NCI-H2196 (cell line): ENCODE measurements at regions not wholly inside any gene's neighbourhood (a gene's known extent, or its start where the extent isn't known, plus 50 kb on each side); places are given as distances from the start of the nearest gene placed in this dataset.
"Not testable (repeated sequence)": the region's sequence is repeated elsewhere in the genome, so short reads cannot be mapped to it uniquely, and the experiment has no call there.

Experiments used
- DNase-seq: peaks from one replicate; lab custom pipeline; 2025; ENCODE audit not compliant: unreplicated experiment; lab: John Stamatoyannopoulos, UW

DNA sequence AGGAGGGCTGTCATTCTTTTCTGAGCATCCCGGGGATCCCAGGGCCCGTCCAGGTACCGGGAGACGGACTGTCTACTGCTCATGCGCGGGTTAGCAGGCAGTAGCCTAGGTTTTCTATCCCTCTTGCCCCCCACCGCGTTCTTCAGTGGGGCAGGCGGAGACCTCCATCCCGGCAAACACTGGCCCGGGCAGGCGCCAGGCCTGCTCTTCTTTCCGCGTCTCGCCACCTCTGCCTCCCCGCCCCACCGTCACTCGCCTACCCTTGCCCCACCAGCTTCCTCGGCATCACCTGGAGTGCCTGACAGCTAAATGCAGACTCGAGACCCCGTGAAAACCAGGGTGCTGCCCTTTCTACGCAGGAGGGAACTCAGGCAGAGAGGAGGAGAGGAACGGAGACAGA is 1937.7 kb upstream of the DEFB115 start:
- no peak for DNase-seq

DNA sequence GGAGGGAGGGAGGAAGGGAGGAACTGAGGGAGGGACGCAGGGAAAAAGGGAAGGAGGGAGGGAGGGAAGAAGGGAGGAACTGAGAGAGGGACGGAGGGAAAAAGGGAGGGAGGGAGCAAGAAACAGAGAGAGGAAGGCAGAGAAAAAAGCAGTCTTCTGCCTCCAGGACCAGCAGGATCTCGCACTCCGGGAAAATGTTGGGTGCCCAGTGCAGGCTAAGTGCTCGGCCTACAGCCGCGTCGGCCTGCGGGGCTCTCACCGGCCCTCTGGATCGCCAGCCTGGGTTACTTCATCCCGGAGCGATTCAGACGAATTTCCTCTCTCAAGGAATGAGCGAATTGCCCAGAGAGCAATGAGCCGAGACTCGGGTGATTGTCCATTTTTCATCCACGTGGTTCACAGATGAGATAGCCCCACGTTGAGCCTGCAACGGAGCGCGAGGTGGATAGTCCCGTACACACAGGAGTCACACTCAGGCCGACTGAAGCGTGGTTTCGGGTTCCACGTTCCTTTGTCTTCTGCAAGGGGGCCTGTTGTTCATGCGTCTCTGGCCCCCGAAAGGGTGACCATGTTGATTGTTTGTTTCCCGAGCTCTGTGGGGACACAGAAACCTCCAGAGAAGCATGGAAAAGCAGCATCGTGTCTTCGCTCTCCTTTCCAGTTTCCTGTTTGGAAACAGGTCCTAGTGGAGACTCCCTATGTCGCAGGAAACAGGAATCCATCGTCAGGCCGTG is 1937.1 kb upstream of the DEFB115 start:
- DNase-seq: not testable (repeated sequence)

DNA sequence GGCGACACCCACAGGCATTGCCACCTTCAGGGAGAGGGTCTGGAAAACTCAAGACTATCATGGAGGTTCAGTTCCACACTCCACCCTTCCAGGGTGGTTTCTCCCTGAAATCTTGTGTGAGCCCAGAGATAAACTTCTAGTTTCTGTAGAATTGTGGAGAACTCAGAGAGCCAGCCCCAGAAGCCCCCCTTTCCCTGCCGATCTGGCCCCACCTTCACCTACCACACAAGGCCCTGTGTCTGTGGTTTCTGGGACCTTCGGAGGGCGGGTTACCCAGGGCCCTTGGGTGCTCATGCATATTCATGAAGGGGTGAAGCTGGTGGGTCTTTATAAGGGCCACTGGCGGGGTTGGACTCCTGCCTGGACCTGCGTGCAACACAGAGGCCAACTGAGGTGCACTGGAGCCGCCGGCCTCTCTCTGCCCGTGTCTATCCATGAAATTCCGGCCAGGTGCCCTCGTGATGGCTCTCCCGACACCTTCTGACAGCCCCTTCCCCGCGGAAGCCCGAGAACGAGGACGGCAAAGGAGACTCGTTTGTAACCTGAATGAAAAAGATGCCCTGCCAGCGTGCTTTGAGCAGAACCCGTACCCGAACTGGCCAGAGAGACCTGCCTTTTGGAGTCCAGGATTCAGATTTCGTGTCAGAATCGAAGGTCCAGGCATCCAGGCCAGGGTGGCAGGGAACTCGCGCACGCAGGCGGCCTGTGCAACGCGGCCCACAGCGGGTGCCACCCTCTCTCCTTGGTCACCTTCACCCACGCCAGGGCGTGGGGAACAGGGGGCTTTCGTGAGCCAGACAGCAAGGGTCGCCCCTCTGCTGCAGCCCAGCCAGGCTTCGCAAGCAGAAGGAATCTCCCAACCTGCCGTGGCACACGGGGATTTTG is 1933.6 kb upstream of the DEFB115 start:
- DNase-seq: not testable (repeated sequence)

- not testable (repeated sequence) for DNase-seq
These were observed 1932.8 kb upstream of the DEFB115 start for GRCh38 chr20:29324516-29325303.

GRCh38 chr20:29325304-29325640 is 1932.2 kb upstream of the DEFB115 start:
- DNase-seq: no peak

DNA sequence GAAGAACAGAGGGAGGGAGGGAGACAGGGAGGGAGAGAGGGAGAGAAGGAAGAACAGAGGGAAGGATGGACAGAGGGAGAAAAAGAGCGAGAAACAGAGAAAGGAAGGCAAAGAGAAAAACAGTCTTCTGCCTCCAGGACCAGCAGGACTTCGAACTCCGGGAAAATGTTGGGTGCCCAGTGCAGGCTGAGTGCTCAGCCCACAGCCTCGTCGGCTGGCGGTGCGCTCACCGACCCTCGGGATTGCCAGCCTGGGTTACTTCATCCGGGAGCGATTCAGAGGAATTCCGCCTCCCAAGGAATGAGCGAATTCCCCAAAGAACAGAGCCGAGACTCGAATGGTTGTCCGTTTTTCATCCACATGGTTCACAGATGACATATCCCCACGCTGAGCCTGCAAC is 1931.7 kb upstream of the DEFB115 start:
- not testable (repeated sequence) for DNase-seq

DNA sequence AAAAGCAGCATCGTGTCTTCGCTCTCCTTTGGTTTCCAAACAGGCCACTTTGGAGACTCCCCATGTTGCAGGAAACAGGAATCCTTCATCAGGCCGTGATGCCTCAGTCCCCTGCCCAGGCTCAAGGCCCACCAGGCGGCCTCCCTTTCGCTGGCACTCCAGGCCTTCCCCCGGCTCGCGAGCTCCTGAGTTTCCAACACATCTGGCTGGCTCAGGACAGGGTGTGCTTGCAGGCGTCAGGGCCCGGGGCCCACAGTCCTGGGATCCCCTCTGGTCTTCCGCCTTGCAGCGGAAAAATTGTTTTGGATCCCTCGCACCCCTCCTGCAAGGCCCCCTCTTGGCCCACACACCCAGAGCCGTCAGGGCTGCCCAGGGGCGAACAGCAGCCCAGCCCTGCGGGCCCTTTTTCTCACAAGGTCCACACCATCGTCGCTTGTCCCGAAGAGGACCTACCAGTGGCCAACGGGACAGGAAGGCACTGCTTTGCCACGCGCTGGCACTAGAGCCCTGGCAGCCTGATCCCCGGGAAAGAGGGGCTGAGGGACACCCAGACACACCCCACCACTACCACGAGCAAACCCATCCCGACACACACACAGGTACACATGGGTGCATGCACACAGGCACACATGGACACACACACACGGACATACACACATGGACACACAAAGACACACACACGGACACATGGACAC is 1930.9 kb upstream of the DEFB115 start:
- DNase-seq: no peak

DNA sequence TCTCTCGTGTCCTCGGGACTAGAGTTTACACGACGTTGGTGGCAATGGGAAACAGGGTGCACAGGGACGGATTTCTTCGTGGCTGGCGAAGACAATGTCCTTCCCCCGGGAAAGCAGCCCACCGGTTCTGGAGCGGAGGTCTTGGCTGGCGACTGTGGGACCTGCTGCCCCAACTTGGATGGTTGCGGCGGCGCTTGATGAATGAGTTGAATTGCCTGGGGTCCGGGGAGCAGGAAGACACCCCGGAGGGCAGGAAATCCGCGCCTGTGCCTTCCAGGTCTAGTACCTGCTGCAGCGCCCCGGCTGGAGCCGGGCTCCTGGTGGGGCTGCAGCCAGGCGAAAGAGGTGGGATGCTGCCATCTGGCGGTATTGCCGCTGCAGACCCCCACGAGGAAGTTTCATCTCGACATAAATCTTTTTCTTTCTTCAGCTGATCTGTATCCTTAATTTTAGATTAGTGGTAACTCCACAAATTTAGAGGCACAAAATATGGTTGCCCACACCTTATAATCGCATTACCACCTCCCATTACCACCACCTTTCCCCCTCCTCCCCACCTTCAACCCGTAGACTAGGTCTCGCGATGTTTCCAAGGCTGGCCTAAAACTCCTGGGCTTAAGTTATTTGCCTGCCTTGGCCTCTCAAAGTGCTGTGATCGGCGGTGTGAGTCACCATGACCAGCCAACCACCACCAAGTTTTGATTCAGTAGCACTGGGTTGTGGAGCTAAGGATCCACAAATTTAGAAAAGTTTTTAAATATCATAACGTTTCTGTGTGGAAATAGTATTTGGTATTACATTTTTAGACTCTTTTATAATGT is 1929.7 kb upstream of the DEFB115 start:
- not testable (repeated sequence) for DNase-seq

DNA sequence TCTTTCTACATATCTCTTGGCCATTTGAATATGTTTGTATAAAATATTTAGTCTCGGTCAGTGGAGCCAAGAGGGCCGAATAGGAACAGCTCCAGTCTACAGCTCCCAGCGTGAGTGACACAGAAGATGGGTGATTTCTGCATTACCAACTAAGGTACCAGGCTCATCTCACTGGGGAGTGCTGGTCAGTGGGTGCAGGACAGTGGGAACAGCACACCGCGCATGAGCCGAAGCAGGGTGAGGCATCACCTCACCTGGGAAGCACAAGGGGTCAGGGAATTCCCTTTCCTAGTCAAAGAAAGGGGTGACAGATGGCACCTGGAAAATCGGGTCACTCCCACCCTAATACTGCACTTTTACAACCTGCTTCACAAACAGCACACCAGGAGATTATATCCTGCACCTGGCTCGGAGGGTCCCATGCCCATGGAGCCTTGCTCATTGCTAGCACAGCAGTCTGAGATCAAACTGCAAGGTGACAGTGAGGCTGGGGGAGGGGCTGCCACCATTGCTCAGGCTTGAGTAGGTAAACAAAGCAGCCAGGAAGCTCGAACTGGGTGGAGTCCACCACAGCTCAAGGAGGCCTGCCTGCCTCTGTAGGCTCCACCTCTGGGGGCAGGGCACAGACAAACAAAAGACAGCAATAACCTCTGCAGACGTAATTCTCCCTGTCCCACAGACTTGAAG is 1926.9 kb upstream of the DEFB115 start:
- not testable (repeated sequence) for DNase-seq

DNA sequence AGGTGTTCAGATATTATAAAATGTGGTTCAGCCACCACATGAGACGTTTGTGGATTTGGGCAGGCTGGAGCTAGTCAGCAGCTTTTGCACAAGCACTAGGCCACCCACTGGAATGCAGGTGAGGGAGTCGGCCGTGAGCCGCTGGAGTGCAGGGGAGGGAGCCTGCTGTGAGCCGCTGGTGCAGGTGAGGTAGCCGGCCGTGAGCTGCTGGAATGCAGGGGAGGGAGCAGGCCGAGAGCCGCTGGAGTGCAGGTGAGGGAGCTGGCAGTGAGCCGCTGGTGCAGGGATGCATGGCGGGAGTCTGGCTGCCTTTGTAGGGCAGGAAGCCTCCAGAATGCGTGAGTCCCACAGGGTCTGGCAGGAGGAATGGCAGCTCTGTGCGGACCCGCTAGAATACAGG is 1907.6 kb upstream of the DEFB115 start:
- no peak for DNase-seq

GRCh38 chr20:29375937-29376336 is 1881.5 kb upstream of the DEFB115 start:
- not testable (repeated sequence) for DNase-seq

DNA sequence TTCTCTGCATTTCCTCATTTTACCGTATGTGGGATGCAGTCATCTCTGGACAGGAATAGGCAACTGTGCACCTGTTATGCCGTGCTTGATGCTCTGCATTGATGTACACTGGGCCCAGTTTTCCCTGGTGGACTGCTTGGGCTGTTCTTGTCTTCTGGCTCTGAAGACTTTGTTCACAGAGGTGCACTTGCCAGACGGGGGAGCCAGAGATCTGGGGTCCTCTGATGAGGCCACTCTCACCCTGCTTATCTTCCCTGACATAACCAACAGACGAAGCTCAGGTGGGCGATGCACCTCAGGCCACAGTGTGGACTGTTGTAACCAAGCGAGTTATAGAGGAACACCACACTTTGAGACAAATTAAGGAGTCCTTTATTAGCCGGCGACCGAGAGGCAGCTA is 1864.6 kb upstream of the DEFB115 start:
- not testable (repeated sequence) for DNase-seq

DNA sequence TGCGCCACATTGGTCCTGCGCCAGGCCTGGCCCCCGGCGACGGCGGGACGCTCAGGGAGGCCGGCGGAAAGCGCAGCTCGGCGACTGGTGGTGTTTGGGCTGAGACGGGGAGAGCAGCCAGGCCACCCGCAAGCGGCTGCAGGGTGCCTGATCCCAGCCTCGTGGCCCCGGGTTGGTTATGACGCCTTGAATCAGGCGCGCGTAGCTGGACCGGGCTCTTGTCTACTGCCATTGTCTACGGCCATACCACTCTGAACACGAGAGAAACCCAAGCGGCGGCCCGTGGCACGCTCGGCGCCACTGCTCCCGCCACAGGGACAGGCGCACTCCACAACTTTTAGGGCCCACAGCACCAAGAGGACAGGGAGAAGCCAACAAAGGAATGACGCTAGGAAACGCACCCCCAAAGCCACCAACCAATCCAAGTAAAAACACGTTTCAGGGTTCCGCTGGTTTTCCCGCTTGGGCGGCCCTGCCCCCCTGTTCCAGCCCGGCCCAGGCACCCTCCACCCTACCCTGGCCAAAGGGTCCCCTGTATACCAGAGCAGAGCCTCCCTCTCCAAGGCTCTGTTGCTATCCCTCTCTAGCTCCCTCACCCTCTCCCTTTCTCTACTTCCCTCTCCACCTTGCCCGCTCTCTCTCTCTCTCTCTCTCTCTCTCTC is 1849.3 kb upstream of the DEFB115 start:
- DNase-seq: no peak

GRCh38 chr20:29408707-29409106 is 1848.8 kb upstream of the DEFB115 start:
- DNase-seq: not testable (repeated sequence)

DNA sequence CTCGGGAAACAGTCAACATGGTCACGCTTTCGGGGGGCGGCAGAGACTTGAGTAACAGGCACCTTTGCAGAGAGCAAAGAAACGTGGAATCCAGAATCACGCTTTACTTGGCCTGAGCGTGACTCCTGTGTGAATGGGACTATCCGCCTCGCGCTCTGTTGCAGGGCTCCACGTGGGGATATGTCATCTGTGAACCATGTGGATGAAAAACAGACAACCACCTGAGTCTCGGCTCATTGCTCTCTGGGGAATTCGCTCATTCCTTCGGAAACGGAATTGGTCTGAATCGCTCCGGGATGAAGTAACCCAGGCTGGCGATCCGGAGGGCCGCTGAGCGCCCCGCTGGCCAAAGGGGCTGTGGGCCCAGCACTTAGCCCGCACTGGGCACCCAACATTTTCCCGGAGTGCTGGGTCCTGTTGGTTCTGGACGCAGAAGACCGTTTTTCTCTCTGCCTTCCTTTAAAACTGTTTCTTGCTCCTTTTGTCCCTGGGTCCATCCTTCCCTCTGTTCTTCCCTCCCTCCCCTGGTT is 1848.2 kb upstream of the DEFB115 start:
- DNase-seq: not testable (repeated sequence)

DNA sequence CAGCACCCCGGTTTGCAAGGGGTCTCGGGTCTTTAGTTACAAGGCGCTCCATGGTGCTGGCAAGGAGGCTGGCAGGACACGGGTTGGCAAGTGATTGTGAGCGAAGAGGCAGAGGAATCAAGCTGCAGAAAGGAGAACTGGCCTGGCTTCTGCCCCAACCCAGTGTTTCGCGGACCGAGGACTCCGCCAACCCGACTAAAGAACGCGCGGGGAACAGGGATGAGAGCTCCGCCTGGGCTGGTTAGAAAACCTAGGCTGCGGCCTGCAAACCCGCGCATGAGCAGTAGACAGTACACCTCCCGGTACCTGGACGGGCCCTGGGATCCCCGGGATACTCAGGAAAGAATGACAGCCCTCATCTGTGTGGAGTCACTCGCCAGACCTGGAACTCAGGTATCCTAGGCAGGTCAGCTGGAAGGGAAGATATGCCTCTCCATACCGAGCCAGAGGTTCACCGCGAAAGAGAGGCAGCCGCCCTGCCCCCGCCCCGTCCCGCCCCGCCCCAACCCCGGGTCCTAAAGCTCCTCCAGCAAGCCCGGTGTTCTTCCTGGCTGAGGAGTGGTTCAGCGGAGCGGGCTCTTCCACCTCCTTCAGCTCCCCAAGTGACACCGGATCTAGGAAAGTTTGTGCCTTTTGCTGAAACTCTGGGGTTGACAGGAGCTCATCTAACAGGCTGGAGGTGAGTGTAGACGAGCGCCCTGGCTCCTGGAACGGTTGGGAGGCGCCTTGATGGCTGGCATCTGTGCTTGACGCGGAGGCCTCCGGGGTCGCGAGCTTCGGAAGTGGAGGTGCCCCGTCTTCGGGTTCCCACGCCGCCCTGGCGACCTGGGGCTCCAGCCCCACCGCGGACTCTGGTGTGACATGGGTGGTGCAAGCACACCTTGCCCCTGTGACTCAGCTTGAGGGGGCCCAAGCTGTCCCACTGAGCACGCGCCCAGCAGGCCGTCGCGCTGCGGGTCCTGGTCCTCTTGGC is 1847.3 kb upstream of the DEFB115 start:
- no peak for DNase-seq

- DNase-seq: no peak
These were observed 1846.5 kb upstream of the DEFB115 start for GRCh38 chr20:29410806-29411457.
